ENCODE measurements at regions not wholly inside any gene's neighbourhood (a gene's known extent, or its start where the extent isn't known, plus 50 kb on each side); places are given as distances from the start of the nearest gene placed in this dataset.
"Not testable (repeated sequence)": the region's sequence is repeated elsewhere in the genome, so short reads cannot be mapped to it uniquely, and the experiment has no call there.

- no peak for DNase-seq (ENCODE audit: low read depth)
Observed at GRCh38 chr6:14524319-14524718, 406.7 kb downstream of the CD83 start.

- no peak for DNase-seq (ENCODE audit: low read depth)
Observed at GRCh38 chr6:14530385-14530784, 412.8 kb downstream of the CD83 start.

- DNase-seq (ENCODE audit: low read depth) = no peak
Observed at GRCh38 chr6:14533446-14533845, 415.9 kb downstream of the CD83 start.

GRCh38 chr6:14537030-14537429, 419.5 kb downstream of the CD83 start:
- no peak for DNase-seq (ENCODE audit: low read depth)

GRCh38 chr6:14540276-14540675, 422.7 kb downstream of the CD83 start:
- DNase-seq (ENCODE audit: low read depth) = no peak

- no peak for DNase-seq (ENCODE audit: low read depth)
Observed at GRCh38 chr6:14540810-14541540, 423.4 kb downstream of the CD83 start.

- DNase-seq (ENCODE audit: low read depth) = peak; percentile 33
Observed at GRCh38 chr6:14542670-14543366, 425.2 kb downstream of the CD83 start.

- DNase-seq (ENCODE audit: low read depth) = no peak
Observed at GRCh38 chr6:14543971-14544585, 426.5 kb downstream of the CD83 start.

- no peak for DNase-seq (ENCODE audit: low read depth)
Observed at GRCh38 chr6:14544666-14545065, 427.1 kb downstream of the CD83 start.

GRCh38 chr6:14545496-14545895, 427.9 kb downstream of the CD83 start:
- DNase-seq (ENCODE audit: low read depth) = no peak

- DNase-seq (ENCODE audit: low read depth) = no peak
Observed at GRCh38 chr6:14546036-14546435, 428.5 kb downstream of the CD83 start.

- no peak for DNase-seq (ENCODE audit: low read depth)
Observed at GRCh38 chr6:14547284-14547998, 429.9 kb downstream of the CD83 start.

- DNase-seq (ENCODE audit: low read depth) = no peak
Observed at GRCh38 chr6:14549304-14549770, 431.8 kb downstream of the CD83 start.

- no peak for DNase-seq (ENCODE audit: low read depth)
Observed at GRCh38 chr6:14549871-14550270, 432.3 kb downstream of the CD83 start.

GRCh38 chr6:14550410-14550809, 432.8 kb downstream of the CD83 start:
- no peak for DNase-seq (ENCODE audit: low read depth)

GRCh38 chr6:14550822-14551221, 433.2 kb downstream of the CD83 start:
- no peak for DNase-seq (ENCODE audit: low read depth)

- not testable (repeated sequence) for DNase-seq (ENCODE audit: low read depth)
Observed at GRCh38 chr6:14551601-14552000, 434.0 kb downstream of the CD83 start.

GRCh38 chr6:14552891-14553290, 435.3 kb downstream of the CD83 start:
- no peak for DNase-seq (ENCODE audit: low read depth)

GRCh38 chr6:14553515-14553914, 435.9 kb downstream of the CD83 start:
- DNase-seq (ENCODE audit: low read depth) = no peak

- DNase-seq (ENCODE audit: low read depth) = no peak
Observed at GRCh38 chr6:14555804-14556203, 438.2 kb downstream of the CD83 start.

GRCh38 chr6:14559746-14560536, 442.4 kb downstream of the CD83 start:
- DNase-seq (ENCODE audit: low read depth) = no peak

GRCh38 chr6:14561563-14561962, 444.0 kb downstream of the CD83 start:
- DNase-seq (ENCODE audit: low read depth) = not testable (repeated sequence)

All from stimulated activated CD8-positive, alpha-beta memory T cell treated with anti-CD3 and anti-CD28 coated beads, Interleukin-7, amount 100 ng/mL, for 24 hours (primary cell).